Ishikawa (cell line): ENCODE measurements at regions not wholly inside any gene's neighbourhood (a gene's known extent, or its start where the extent isn't known, plus 50 kb on each side); places are given as distances from the start of the nearest gene placed in this dataset.

Experiments used
- CREB1 ChIP-seq: IDR thresholded peaks from 2 replicates; pipeline ENCODE4 v1.6.1; 2012; ENCODE audit warnings: low read depth
- EGR1 ChIP-seq: IDR thresholded peaks from 2 replicates; pipeline ENCODE4 v1.6.1; 2012
- EP300 ChIP-seq: IDR thresholded peaks from 2 replicates; pipeline ENCODE4 v1.6.1; 2012; ENCODE audit warnings: borderline replicate concordance
- NFIC ChIP-seq: IDR thresholded peaks from 2 replicates; pipeline ENCODE4 v1.6.1; 2012
- REST ChIP-seq: IDR thresholded peaks from 2 replicates; pipeline ENCODE4 v1.6.1; 2012; ENCODE audit warnings: low read depth, mild to moderate bottlenecking
- TEAD4 ChIP-seq: IDR thresholded peaks from 2 replicates; pipeline ENCODE4 v1.6.1; 2012
- USF1 ChIP-seq: IDR thresholded peaks from 2 replicates; pipeline ENCODE4 v1.6.1; 2012

- TF ChIP-seq EP300 = no peak
- no peak for TF ChIP-seq CREB1
- TF ChIP-seq NFIC = no peak
- no peak for TF ChIP-seq EGR1
- no peak for TF ChIP-seq REST
- TF ChIP-seq USF1 = no peak
- no peak for TF ChIP-seq TEAD4
Measured at GRCh38 chr21:16983420-16983819, 529.4 kb upstream of the CXADR start.
